SK-N-SH (cell line): ENCODE measurements at regions not wholly inside any gene's neighbourhood (a gene's known extent, or its start where the extent isn't known, plus 50 kb on each side); places are given as distances from the start of the nearest gene placed in this dataset.

Experiments
- CTCF ChIA-PET: fragments of 300-600, 350-600 bp; formaldehyde crosslinking; extraction: SDS; loops from one replicate; lab custom pipeline; 2021; lab: Yijun Ruan, JAX
- POLR2A ChIA-PET: fragments of 350-600 bp; sonication (Branson Sonifier 250); formaldehyde crosslinking; extraction: SDS; loops from one replicate; lab custom pipeline; 2020; ENCODE audit warnings: antibody characterized with exemption, inconsistent platforms; lab: Yijun Ruan, JAX
- DNase-seq: peaks from one replicate; pipeline ENCODE4 v3.0.0; 2012
- H2AFZ ChIP-seq: fragments of 200-600 bp; sonication (generic); 2 replicates; pipeline ENCODE4 v1.8.1; 2016; ENCODE audit warnings: antibody characterized with exemption, mild to moderate bottlenecking, low read depth
- H3F3A ChIP-seq: fragments of 200-600 bp; sonication (generic); replicated peaks from 2 replicates; pipeline ENCODE3; 2016; ENCODE audit warnings: antibody characterized with exemption, mild to moderate bottlenecking; ENCODE audit not compliant: insufficient read depth
- H3K27ac ChIP-seq, 2 experiments: fragments of 200-500 bp in 1 of 2; fragments of 200-600 bp in 1 of 2; sonication (Bioruptor generic) in 1 of 2; sonication (generic), shearing (Covaris generic) in 1 of 2; 2 replicates each; pipeline versions ENCODE4 v1.5.1 to v1.6.1; 2014 to 2016; ENCODE audit warnings: low read depth in 2 of 2, inconsistent platforms in 1 of 2, low read length in 1 of 2, mild to moderate bottlenecking in 1 of 2, mixed read lengths in 1 of 2
- H3K27me3 ChIP-seq: fragments of 200-600 bp; sonication (generic), shearing (Covaris generic); 2 replicates; pipeline ENCODE4 v1.6.1; 2016; ENCODE audit warnings: mixed run types; ENCODE audit not compliant: insufficient read depth
- H3K36me3 ChIP-seq, 2 experiments: fragments of 200-500 bp in 1 of 2; fragments of 200-600 bp in 1 of 2; sonication (Bioruptor generic) in 1 of 2; sonication (generic) in 1 of 2; replicated peaks in 1 of 2; 2 replicates each; pipeline versions ENCODE3 to v1.5.1; 2014 to 2016; ENCODE audit warnings: low read length in 1 of 2, mild to moderate bottlenecking in 1 of 2; ENCODE audit not compliant: insufficient read depth in 2 of 2, control insufficient read depth in 1 of 2
- H3K4me1 ChIP-seq, 2 experiments: fragments of 200-500 bp in 1 of 2; fragments of 200-600 bp in 1 of 2; sonication (Bioruptor generic) in 1 of 2; sonication (generic), shearing (Covaris generic) in 1 of 2; 2 replicates each; pipeline versions ENCODE4 v1.5.1 to v1.6.1; 2014 to 2016; ENCODE audit warnings: low read depth in 1 of 2, low read length in 1 of 2, mixed run types in 1 of 2; ENCODE audit not compliant: insufficient read depth in 2 of 2, control insufficient read depth in 1 of 2
- H3K4me2 ChIP-seq: fragments of 200-600 bp; sonication (generic), shearing (Covaris generic); 2 replicates; pipeline ENCODE4 v1.6.1; 2017; ENCODE audit warnings: mixed run types
- H3K4me3 ChIP-seq, 2 experiments: fragments of 200-500 bp in 1 of 2; fragments of 200-600 bp in 1 of 2; sonication (Bioruptor generic) in 1 of 2; sonication (generic), shearing (Covaris generic) in 1 of 2; 2 replicates each; pipeline versions ENCODE4 v1.5.1 to v1.8.1; 2014 to 2016; ENCODE audit warnings: low read depth in 2 of 2, inconsistent platforms in 1 of 2, low read length in 1 of 2, mild to moderate bottlenecking in 1 of 2, mixed read lengths in 1 of 2, moderate library complexity in 1 of 2
- H3K79me2 ChIP-seq: fragments of 200-600 bp; sonication (generic); 2 replicates; pipeline ENCODE4 v1.8.1; 2017; ENCODE audit warnings: mild to moderate bottlenecking; ENCODE audit not compliant: insufficient read depth
- H3K9ac ChIP-seq: fragments of 200-600 bp; sonication (generic); 2 replicates; pipeline ENCODE4 v1.6.1; 2017; ENCODE audit warnings: mixed run types
- H3K9me2 ChIP-seq: fragments of 200-600 bp; sonication (generic); 2 replicates; pipeline ENCODE4 v1.6.1; 2017; ENCODE audit warnings: mixed run types
- H3K9me3 ChIP-seq: fragments of 200-600 bp; sonication (generic); 2 replicates; pipeline ENCODE4 v1.6.1; 2017; ENCODE audit warnings: mixed run types, mild to moderate bottlenecking, moderate library complexity
- H4K20me1 ChIP-seq: fragments of 200-600 bp; sonication (generic); 2 replicates; pipeline ENCODE4 v1.6.1; 2017; ENCODE audit warnings: mild to moderate bottlenecking, mixed run types; ENCODE audit not compliant: insufficient read depth
- EZH2phosphoT487 ChIP-seq: fragments of 200-600 bp; sonication (generic); IDR thresholded peaks from 2 replicates; pipeline ENCODE4 v1.6.1; 2017; ENCODE audit warnings: low read depth, mixed run types, mild to moderate bottlenecking, antibody characterized with exemption, moderate library complexity, borderline replicate concordance
- GATA2 ChIP-seq: sonication (generic); formaldehyde crosslinking; IDR thresholded peaks from 2 replicates; pipeline ENCODE4 v1.5.0; 2020; ENCODE audit warnings: mild to moderate bottlenecking, missing genetic modification reagents
- MEF2A ChIP-seq: IDR thresholded peaks from 2 replicates; pipeline ENCODE4 v1.4.0; 2012; ENCODE audit warnings: low read depth, borderline replicate concordance
- TEAD4 ChIP-seq: IDR thresholded peaks from 2 replicates; pipeline ENCODE4 v1.4.0; 2012; ENCODE audit warnings: mild to moderate bottlenecking, borderline replicate concordance; ENCODE audit not compliant: insufficient read depth
- whole genome bisulfite sequencing: methylation state at CpG from one replicate; pipeline ENCODE4 v1.1.6; 2017; ENCODE audit warnings: low lambda C conversion rate; 5-methylcytosine and 5-hydroxymethylcytosine counted together
- TF ChIP-seq, protein P1 (sequence below): IDR thresholded peaks from 2 replicates; pipeline ENCODE4 v1.6.1; 2012; ENCODE audit warnings: mild to moderate bottlenecking, low read depth, low read length, moderate library complexity
- TF ChIP-seq, protein P2 (sequence below): IDR thresholded peaks from 2 replicates; pipeline ENCODE4 v1.4.0; 2012; ENCODE audit warnings: low read depth, borderline replicate concordance

DNA sequence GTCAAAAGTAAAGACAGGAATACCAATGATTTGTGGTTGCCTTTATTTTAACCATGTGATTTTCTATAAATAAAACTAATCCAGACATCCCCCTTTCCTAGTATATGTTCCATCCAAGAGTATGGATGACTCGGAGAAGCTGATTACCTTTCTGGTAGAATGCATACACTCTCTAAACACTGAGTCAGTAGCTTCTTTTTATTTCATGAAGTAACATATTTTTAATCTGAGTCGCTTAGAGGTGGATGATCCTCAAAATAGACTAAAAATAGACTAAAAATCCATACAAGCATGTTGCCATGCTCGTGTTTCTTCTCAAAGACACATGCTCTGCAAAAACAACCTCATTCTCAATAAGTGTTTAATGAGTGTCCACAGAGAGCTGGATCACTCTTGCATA lies 263.7 kb downstream of the COL12A1 start:
- Histone ChIP-seq H4K20me1 (no peaks in the 10 kb centered on the region), H3K9ac (no peak overlapping the region), H3K4me2 (no peak overlapping the region), H3F3A (no peaks in the 10 kb centered on the region), H3K36me3 (no peaks in the 10 kb centered on the region), H2AFZ (no peak overlapping the region), H3K9me2 (no peaks in the 10 kb centered on the region), H3K9me3 (no peaks in the 10 kb centered on the region), H3K4me1 (no peaks in the 10 kb centered on the region), H3K27ac (no peak overlapping the region), H3K79me2 (no peaks in the 10 kb centered on the region), H3K27me3 (no peaks in the 10 kb centered on the region), H3K4me3 (no peak overlapping the region)
- POLR2A ChIA-PET: no interaction called here
- no peak for TF ChIP-seq MEF2A
- DNase-seq: no peak
- CTCF ChIA-PET: no interaction called here
- WGBS: 3% methylated on average over 3 of the region's 3 CpGs

DNA sequence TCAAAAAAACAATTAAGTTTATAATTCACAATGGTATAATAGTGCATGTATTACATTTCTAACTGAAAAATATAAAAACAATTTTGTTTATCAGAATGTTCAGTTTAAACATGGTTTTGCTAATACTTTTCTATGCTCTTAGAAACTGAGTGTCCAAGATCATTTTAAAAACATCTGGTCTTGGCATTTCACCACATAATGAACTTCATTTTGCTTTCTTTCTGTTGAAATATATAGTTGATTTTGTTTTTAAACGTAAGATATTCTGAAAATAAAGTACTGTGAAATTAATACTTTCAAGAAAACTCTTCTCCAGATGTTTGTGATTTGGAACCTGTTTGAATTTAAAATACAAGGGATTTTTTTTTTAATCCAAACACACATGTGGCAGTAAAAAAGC lies 264.4 kb downstream of the COL12A1 start:
- Histone ChIP-seq H3K9me3 (no peaks in the 10 kb centered on the region), H3K36me3 (no peaks in the 10 kb centered on the region), H3K27ac (no peak overlapping the region), H3K9me2 (no peaks in the 10 kb centered on the region), H3K79me2 (no peaks in the 10 kb centered on the region), H3K9ac (no peak overlapping the region), H3K4me1 (no peaks in the 10 kb centered on the region), H3K4me2 (no peak overlapping the region), H3K27me3 (no peaks in the 10 kb centered on the region), H2AFZ (no peak overlapping the region), H3F3A (no peaks in the 10 kb centered on the region), H4K20me1 (no peaks in the 10 kb centered on the region), H3K4me3 (no peak overlapping the region)
- no peak for DNase-seq
- 1% methylated on average over 1 of the region's 1 CpG for WGBS
- ChIA-PET CTCF (no interaction called here), POLR2A (no interaction called here)
- TF ChIP-seq GATA2 (CRISPR knock-in tag) (no peak), MEF2A (no peak), EZH2phosphoT487 (no peak), TEAD4 (no peak)
- TF ChIP-seq, protein P1, sequence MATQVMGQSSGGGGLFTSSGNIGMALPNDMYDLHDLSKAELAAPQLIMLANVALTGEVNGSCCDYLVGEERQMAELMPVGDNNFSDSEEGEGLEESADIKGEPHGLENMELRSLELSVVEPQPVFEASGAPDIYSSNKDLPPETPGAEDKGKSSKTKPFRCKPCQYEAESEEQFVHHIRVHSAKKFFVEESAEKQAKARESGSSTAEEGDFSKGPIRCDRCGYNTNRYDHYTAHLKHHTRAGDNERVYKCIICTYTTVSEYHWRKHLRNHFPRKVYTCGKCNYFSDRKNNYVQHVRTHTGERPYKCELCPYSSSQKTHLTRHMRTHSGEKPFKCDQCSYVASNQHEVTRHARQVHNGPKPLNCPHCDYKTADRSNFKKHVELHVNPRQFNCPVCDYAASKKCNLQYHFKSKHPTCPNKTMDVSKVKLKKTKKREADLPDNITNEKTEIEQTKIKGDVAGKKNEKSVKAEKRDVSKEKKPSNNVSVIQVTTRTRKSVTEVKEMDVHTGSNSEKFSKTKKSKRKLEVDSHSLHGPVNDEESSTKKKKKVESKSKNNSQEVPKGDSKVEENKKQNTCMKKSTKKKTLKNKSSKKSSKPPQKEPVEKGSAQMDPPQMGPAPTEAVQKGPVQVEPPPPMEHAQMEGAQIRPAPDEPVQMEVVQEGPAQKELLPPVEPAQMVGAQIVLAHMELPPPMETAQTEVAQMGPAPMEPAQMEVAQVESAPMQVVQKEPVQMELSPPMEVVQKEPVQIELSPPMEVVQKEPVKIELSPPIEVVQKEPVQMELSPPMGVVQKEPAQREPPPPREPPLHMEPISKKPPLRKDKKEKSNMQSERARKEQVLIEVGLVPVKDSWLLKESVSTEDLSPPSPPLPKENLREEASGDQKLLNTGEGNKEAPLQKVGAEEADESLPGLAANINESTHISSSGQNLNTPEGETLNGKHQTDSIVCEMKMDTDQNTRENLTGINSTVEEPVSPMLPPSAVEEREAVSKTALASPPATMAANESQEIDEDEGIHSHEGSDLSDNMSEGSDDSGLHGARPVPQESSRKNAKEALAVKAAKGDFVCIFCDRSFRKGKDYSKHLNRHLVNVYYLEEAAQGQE: no peak
- TF ChIP-seq, protein P2, sequence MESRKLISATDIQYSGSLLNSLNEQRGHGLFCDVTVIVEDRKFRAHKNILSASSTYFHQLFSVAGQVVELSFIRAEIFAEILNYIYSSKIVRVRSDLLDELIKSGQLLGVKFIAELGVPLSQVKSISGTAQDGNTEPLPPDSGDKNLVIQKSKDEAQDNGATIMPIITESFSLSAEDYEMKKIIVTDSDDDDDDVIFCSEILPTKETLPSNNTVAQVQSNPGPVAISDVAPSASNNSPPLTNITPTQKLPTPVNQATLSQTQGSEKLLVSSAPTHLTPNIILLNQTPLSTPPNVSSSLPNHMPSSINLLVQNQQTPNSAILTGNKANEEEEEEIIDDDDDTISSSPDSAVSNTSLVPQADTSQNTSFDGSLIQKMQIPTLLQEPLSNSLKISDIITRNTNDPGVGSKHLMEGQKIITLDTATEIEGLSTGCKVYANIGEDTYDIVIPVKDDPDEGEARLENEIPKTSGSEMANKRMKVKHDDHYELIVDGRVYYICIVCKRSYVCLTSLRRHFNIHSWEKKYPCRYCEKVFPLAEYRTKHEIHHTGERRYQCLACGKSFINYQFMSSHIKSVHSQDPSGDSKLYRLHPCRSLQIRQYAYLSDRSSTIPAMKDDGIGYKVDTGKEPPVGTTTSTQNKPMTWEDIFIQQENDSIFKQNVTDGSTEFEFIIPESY: no peak
